ENCODE measurements at regions not wholly inside any gene's neighbourhood (a gene's known extent, or its start where the extent isn't known, plus 50 kb on each side); places are given as distances from the start of the nearest gene placed in this dataset.

DNA sequence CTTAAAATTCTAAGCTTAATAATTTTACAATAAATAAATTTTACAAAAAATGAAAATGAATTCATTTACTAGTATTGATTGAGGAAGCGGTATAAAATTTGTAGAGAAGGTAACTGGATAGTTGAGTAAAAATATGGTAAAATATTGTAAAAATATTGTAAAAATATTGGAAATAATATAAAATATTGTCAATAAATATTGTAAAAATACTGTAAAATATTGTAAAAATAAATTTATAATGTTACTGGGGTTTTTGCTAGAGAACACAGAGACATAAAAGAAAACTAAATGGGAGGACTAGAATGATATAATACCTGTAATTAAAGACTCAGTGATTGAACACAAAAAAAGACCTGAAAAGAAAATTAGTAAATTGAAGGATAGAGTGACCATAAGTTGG, 546.3 kb upstream of the NETO1 start:
- no peak for TF ChIP-seq EZH2 (IDR thresholded peaks at IDR 0.05; ENCODE audit: borderline replicate concordance, low read depth, low read length, poor library complexity, severe bottlenecking)
- TF ChIP-seq, protein P1, sequence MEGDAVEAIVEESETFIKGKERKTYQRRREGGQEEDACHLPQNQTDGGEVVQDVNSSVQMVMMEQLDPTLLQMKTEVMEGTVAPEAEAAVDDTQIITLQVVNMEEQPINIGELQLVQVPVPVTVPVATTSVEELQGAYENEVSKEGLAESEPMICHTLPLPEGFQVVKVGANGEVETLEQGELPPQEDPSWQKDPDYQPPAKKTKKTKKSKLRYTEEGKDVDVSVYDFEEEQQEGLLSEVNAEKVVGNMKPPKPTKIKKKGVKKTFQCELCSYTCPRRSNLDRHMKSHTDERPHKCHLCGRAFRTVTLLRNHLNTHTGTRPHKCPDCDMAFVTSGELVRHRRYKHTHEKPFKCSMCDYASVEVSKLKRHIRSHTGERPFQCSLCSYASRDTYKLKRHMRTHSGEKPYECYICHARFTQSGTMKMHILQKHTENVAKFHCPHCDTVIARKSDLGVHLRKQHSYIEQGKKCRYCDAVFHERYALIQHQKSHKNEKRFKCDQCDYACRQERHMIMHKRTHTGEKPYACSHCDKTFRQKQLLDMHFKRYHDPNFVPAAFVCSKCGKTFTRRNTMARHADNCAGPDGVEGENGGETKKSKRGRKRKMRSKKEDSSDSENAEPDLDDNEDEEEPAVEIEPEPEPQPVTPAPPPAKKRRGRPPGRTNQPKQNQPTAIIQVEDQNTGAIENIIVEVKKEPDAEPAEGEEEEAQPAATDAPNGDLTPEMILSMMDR (conservative IDR thresholded peaks at IDR 0.05; ENCODE audit: low read depth, low read length), result no peak

All from A673 (cell line).